ENCODE measurements at regions not wholly inside any gene's neighbourhood (a gene's known extent, or its start where the extent isn't known, plus 50 kb on each side); places are given as distances from the start of the nearest gene placed in this dataset.

GRCh38 chr1:69215883-69216282 lies 351.8 kb upstream of the LRRC7 start:
- Histone ChIP-seq H4K20me1 (ENCODE audit: insufficient read depth, low read length) (no peaks in the 10 kb centered on the region), H2AFZ (ENCODE audit: low read length) (no peak overlapping the region), H3K4me1 (ENCODE audit: insufficient read depth, low read length, severe bottlenecking) (no peaks in the 10 kb centered on the region), H3K4me3 (ENCODE audit: low read depth, low read length, poor library complexity, severe bottlenecking) (no peak overlapping the region), H3K27ac (ENCODE audit: low read depth, low read length, poor library complexity, severe bottlenecking) (no peak overlapping the region), H3K4me2 (ENCODE audit: low read length) (no peak overlapping the region), H3K27me3 (ENCODE audit: insufficient read depth, low read length) (no peaks in the 10 kb centered on the region), H3K79me2 (ENCODE audit: insufficient read depth, low read length) (no peaks in the 10 kb centered on the region), H3F3A (ENCODE audit: insufficient read depth, low read length) (no peaks in the 10 kb centered on the region), H3K36me3 (ENCODE audit: insufficient read depth, low read length) (no peaks in the 10 kb centered on the region), H3K9me2 (ENCODE audit: low read depth, low read length) (no peaks in the 10 kb centered on the region), H3K9me3 (ENCODE audit: low read length) (no peaks in the 10 kb centered on the region), H3K9ac (ENCODE audit: low read length) (no peak overlapping the region)
- TF ChIP-seq EZH2 (IDR thresholded peaks at IDR 0.05; ENCODE audit: borderline replicate concordance, low read length), result no peak
- TF ChIP-seq, protein P1, sequence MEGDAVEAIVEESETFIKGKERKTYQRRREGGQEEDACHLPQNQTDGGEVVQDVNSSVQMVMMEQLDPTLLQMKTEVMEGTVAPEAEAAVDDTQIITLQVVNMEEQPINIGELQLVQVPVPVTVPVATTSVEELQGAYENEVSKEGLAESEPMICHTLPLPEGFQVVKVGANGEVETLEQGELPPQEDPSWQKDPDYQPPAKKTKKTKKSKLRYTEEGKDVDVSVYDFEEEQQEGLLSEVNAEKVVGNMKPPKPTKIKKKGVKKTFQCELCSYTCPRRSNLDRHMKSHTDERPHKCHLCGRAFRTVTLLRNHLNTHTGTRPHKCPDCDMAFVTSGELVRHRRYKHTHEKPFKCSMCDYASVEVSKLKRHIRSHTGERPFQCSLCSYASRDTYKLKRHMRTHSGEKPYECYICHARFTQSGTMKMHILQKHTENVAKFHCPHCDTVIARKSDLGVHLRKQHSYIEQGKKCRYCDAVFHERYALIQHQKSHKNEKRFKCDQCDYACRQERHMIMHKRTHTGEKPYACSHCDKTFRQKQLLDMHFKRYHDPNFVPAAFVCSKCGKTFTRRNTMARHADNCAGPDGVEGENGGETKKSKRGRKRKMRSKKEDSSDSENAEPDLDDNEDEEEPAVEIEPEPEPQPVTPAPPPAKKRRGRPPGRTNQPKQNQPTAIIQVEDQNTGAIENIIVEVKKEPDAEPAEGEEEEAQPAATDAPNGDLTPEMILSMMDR (IDR thresholded peaks at IDR 0.05; ENCODE audit: low read length), result no peak

GRCh38 chr1:69220672-69221071 lies 347.1 kb upstream of the LRRC7 start:
- no peak overlapping the region for H3K9ac ChIP-seq (ENCODE audit: low read length)
- no peaks in the 10 kb centered on the region for H3K27me3 ChIP-seq (ENCODE audit: insufficient read depth, low read length)
- H3K4me1 ChIP-seq (ENCODE audit: insufficient read depth, low read length, severe bottlenecking), result no peaks in the 10 kb centered on the region

GRCh38 chr1:69221524-69221923 lies 346.2 kb upstream of the LRRC7 start:
- Histone ChIP-seq H3K4me2 (ENCODE audit: low read length) (no peak overlapping the region), H3F3A (ENCODE audit: insufficient read depth, low read length) (no peaks in the 10 kb centered on the region), H3K4me3 (ENCODE audit: low read depth, low read length, poor library complexity, severe bottlenecking) (no peak overlapping the region), H3K9me2 (ENCODE audit: low read depth, low read length) (no peaks in the 10 kb centered on the region), H4K20me1 (ENCODE audit: insufficient read depth, low read length) (no peaks in the 10 kb centered on the region), H3K9ac (ENCODE audit: low read length) (no peak overlapping the region), H3K27ac (ENCODE audit: low read depth, low read length, poor library complexity, severe bottlenecking) (no peak overlapping the region), H3K27me3 (ENCODE audit: insufficient read depth, low read length) (no peaks in the 10 kb centered on the region), H2AFZ (ENCODE audit: low read length) (no peak overlapping the region), H3K79me2 (ENCODE audit: insufficient read depth, low read length) (no peaks in the 10 kb centered on the region), H3K4me1 (ENCODE audit: insufficient read depth, low read length, severe bottlenecking) (no peaks in the 10 kb centered on the region), H3K9me3 (ENCODE audit: low read length) (no peaks in the 10 kb centered on the region), H3K36me3 (ENCODE audit: insufficient read depth, low read length) (no peaks in the 10 kb centered on the region)
- TF ChIP-seq EZH2 (IDR thresholded peaks at IDR 0.05; ENCODE audit: borderline replicate concordance, low read length), result no peak
- TF ChIP-seq, protein P1 (IDR thresholded peaks at IDR 0.05; ENCODE audit: low read length), result no peak

More at GRCh38 chr1:69220672-69221071, 347.1 kb upstream of the LRRC7 start:
- H3K4me2 ChIP-seq (ENCODE audit: low read length), result no peak overlapping the region
- H3K9me3 ChIP-seq (ENCODE audit: low read length), result no peaks in the 10 kb centered on the region
- H2AFZ ChIP-seq (ENCODE audit: low read length), result no peak overlapping the region
- no peak overlapping the region for H3K4me3 ChIP-seq (ENCODE audit: low read depth, low read length, poor library complexity, severe bottlenecking)
- H4K20me1 ChIP-seq (ENCODE audit: insufficient read depth, low read length), result no peaks in the 10 kb centered on the region
- H3K9me2 ChIP-seq (ENCODE audit: low read depth, low read length), result no peaks in the 10 kb centered on the region
- H3K27ac ChIP-seq (ENCODE audit: low read depth, low read length, poor library complexity, severe bottlenecking), result no peak overlapping the region
- H3F3A ChIP-seq (ENCODE audit: insufficient read depth, low read length), result no peaks in the 10 kb centered on the region
- no peaks in the 10 kb centered on the region for H3K79me2 ChIP-seq (ENCODE audit: insufficient read depth, low read length)
- TF ChIP-seq, protein P1 (IDR thresholded peaks at IDR 0.05; ENCODE audit: low read length), result no peak
- TF ChIP-seq EZH2 (IDR thresholded peaks at IDR 0.05; ENCODE audit: borderline replicate concordance, low read length), result no peak
- no peaks in the 10 kb centered on the region for H3K36me3 ChIP-seq (ENCODE audit: insufficient read depth, low read length)
